H1 (cell line): ENCODE measurements at regions not wholly inside any gene's neighbourhood (a gene's known extent, or its start where the extent isn't known, plus 50 kb on each side); places are given as distances from the start of the nearest gene placed in this dataset.

Source experiments
- ASH2L ChIP-seq: fragments of 200-600, 300-600 bp; sonication (generic); IDR thresholded peaks from one replicate; pipeline ENCODE4 v1.7.1; 2017; ENCODE audit warnings: low read length
- CHD2 ChIP-seq: IDR thresholded peaks from 2 replicates; pipeline ENCODE4 v1.6.1; 2012; ENCODE audit warnings: low read length, improper control_type of control experiment
- CTBP2 ChIP-seq: IDR thresholded peaks from 2 replicates; pipeline ENCODE4 v1.7.0; 2011; ENCODE audit warnings: borderline replicate concordance, mild to moderate bottlenecking, moderate library complexity, mixed read lengths, low read length; ENCODE audit not compliant: insufficient read depth, insufficient read length
- GTF2F1 ChIP-seq: IDR thresholded peaks from 2 replicates; pipeline ENCODE4 v1.6.1; 2012; ENCODE audit warnings: low read depth, low read length, improper control_type of control experiment, borderline replicate concordance
- RNF2 ChIP-seq: fragments of 200-900, 300-1000 bp; sonication (generic); IDR thresholded peaks from 2 replicates; pipeline ENCODE4 v1.7.1; 2016; ENCODE audit warnings: borderline replicate concordance, low read depth, mild to moderate bottlenecking, antibody characterized with exemption, low read length; ENCODE audit not compliant: poor library complexity, severe bottlenecking; ENCODE audit errors: missing control alignments

DNA sequence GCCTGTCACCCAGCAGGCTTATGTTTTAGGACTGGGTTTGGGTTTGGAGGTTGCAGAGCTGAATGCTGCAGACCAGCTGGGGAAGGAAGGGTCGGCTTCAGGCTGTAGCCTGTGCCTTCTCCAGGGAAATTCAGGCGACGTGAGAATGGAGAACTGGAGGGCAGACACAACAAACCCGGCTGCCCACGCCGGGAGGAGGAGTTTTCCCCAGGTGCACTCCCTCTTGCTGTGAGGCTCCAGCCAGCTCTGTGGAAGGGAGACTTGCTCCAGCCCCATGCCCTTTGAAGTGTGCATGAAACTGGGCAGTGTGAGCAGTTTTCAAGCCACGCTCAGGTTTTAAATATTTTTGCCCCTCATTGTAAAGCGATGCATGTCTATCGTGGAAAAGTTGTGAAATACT is 279.1 kb downstream of the CCSER2 start (continued):
- TF ChIP-seq ASH2L = no peak
- TF ChIP-seq CTBP2 = no peak
- TF ChIP-seq CHD2 = no peak
- TF ChIP-seq RNF2 = no peak
- TF ChIP-seq GTF2F1 = no peak
- TF ChIP-seq, all 59 proteins: peak for 0
